Nephron progenitor cell (in vitro differentiated cells): ENCODE measurements at regions not wholly inside any gene's neighbourhood (a gene's known extent, or its start where the extent isn't known, plus 50 kb on each side); places are given as distances from the start of the nearest gene placed in this dataset.

Source experiments
- DNase-seq: peaks from one replicate; pipeline ENCODE4 v3.0.0; 2021
- H3K27ac Mint-ChIP-seq: 2 replicates; pipeline ENCODE4 v1.8.0; 2021; ENCODE audit warnings: mild to moderate bottlenecking, moderate library complexity, mixed read lengths
- H3K27me3 Mint-ChIP-seq: 2 replicates; pipeline ENCODE4 v1.8.0; 2021; ENCODE audit warnings: mild to moderate bottlenecking, low read depth, mixed read lengths; ENCODE audit not compliant: poor library complexity
- H3K36me3 Mint-ChIP-seq: 2 replicates; pipeline ENCODE4 v1.8.0; 2021; ENCODE audit warnings: low read depth, mixed read lengths
- H3K4me1 Mint-ChIP-seq: 2 replicates; pipeline ENCODE4 v1.8.0; 2021; ENCODE audit warnings: mixed read lengths
- H3K4me3 Mint-ChIP-seq: 2 replicates; pipeline ENCODE4 v1.8.0; 2021; ENCODE audit warnings: mild to moderate bottlenecking, moderate library complexity, mixed read lengths
- H3K9me3 Mint-ChIP-seq: 2 replicates; pipeline ENCODE4 v1.8.0; 2021; ENCODE audit warnings: mild to moderate bottlenecking, moderate library complexity, mixed read lengths
- CTCF ChIP-seq: fragments of 200-600 bp; sonication (generic); IDR thresholded peaks from 2 replicates; pipeline ENCODE4 v1.5.0; 2021; ENCODE audit warnings: antibody characterized with exemption

- Mint-ChIP-seq H3K36me3 (no peaks in the 10 kb centered on the region), H3K4me3 (no peak overlapping the region), H3K27me3 (peaks cover 4% of the 10 kb centered on the region), H3K9me3 (no peaks in the 10 kb centered on the region), H3K27ac (no peak overlapping the region), H3K4me1 (peaks cover 73% of the 10 kb centered on the region)
- TF ChIP-seq CTCF, result no peak
- DNase-seq, result no peak
These were observed 107.6 kb upstream of the OTOS start for GRCh38 chr2:240247868-240248720.

GRCh38 chr2:240248721-240249422 lies 108.4 kb upstream of the OTOS start:
- TF ChIP-seq CTCF, result no peak
- H3K27ac Mint-ChIP-seq, result peak overlapping the region; percentile 79
- peaks cover 4% of the 10 kb centered on the region for H3K27me3 Mint-ChIP-seq
- no peaks in the 10 kb centered on the region for H3K9me3 Mint-ChIP-seq
- H3K4me1 Mint-ChIP-seq, result peaks cover 81% of the 10 kb centered on the region
- no peak overlapping the region for H3K4me3 Mint-ChIP-seq
- DNase-seq, result no peak
- H3K36me3 Mint-ChIP-seq, result no peaks in the 10 kb centered on the region

GRCh38 chr2:240249423-240250149 lies 109.1 kb upstream of the OTOS start:
- no peak for DNase-seq
- Mint-ChIP-seq H3K27ac (peak overlapping the region; percentile 79), H3K27me3 (peaks cover 4% of the 10 kb centered on the region), H3K9me3 (no peaks in the 10 kb centered on the region), H3K4me1 (peaks cover 80% of the 10 kb centered on the region), H3K4me3 (no peak overlapping the region), H3K36me3 (no peaks in the 10 kb centered on the region)
- no peak for TF ChIP-seq CTCF

GRCh38 chr2:240250150-240250984 lies 109.9 kb upstream of the OTOS start:
- Mint-ChIP-seq H3K27ac (peak overlapping the region; percentile 79), H3K27me3 (peaks cover 7% of the 10 kb centered on the region), H3K4me3 (no peak overlapping the region), H3K36me3 (no peaks in the 10 kb centered on the region), H3K9me3 (no peaks in the 10 kb centered on the region), H3K4me1 (peaks cover 76% of the 10 kb centered on the region)
- TF ChIP-seq CTCF, result no peak
- no peak for DNase-seq

GRCh38 chr2:240250985-240251847 lies 110.8 kb upstream of the OTOS start:
- H3K9me3 Mint-ChIP-seq, result no peaks in the 10 kb centered on the region
- DNase-seq, result peak; percentile 72
- H3K27me3 Mint-ChIP-seq, result peaks cover 5% of the 10 kb centered on the region
- no peak for TF ChIP-seq CTCF
- H3K27ac Mint-ChIP-seq, result peak overlapping the region; percentile 72
- H3K36me3 Mint-ChIP-seq, result no peaks in the 10 kb centered on the region
- peaks cover 76% of the 10 kb centered on the region for H3K4me1 Mint-ChIP-seq
- H3K4me3 Mint-ChIP-seq, result no peak overlapping the region
